ENCODE measurements at regions not wholly inside any gene's neighbourhood (a gene's known extent, or its start where the extent isn't known, plus 50 kb on each side); places are given as distances from the start of the nearest gene placed in this dataset.
"Not testable (repeated sequence)": the region's sequence is repeated elsewhere in the genome, so short reads cannot be mapped to it uniquely, and the experiment has no call there.

- DNase-seq (ENCODE audit: low read depth) = no peak
These were observed 270.5 kb upstream of the ARSJ start for GRCh38 chr4:114249976-114250375.

- DNase-seq (ENCODE audit: low read depth) = no peak
These were observed 271.0 kb upstream of the ARSJ start for GRCh38 chr4:114250439-114250891.

- DNase-seq (ENCODE audit: low read depth) = no peak
These were observed 271.6 kb upstream of the ARSJ start for GRCh38 chr4:114251020-114251419.

GRCh38 chr4:114252499-114252898 lies 273.1 kb upstream of the ARSJ start:
- DNase-seq (ENCODE audit: low read depth) = no peak

GRCh38 chr4:114257501-114257900 lies 278.1 kb upstream of the ARSJ start:
- no peak for DNase-seq (ENCODE audit: low read depth)

GRCh38 chr4:114262421-114262820 lies 283.0 kb upstream of the ARSJ start:
- DNase-seq (ENCODE audit: low read depth) = not testable (repeated sequence)

GRCh38 chr4:114263233-114263632 lies 283.8 kb upstream of the ARSJ start:
- DNase-seq (ENCODE audit: low read depth) = no peak

GRCh38 chr4:114264452-114264851 lies 285.0 kb upstream of the ARSJ start:
- no peak for DNase-seq (ENCODE audit: low read depth)

- DNase-seq (ENCODE audit: low read depth) = no peak
These were observed 285.4 kb upstream of the ARSJ start for GRCh38 chr4:114264877-114265291.

GRCh38 chr4:114265342-114265741 lies 285.9 kb upstream of the ARSJ start:
- no peak for DNase-seq (ENCODE audit: low read depth)

GRCh38 chr4:114267976-114268375 lies 288.5 kb upstream of the ARSJ start:
- DNase-seq (ENCODE audit: low read depth) = no peak

GRCh38 chr4:114271031-114271430 lies 291.6 kb upstream of the ARSJ start:
- no peak for DNase-seq (ENCODE audit: low read depth)

GRCh38 chr4:114272226-114272625 lies 292.8 kb upstream of the ARSJ start:
- DNase-seq (ENCODE audit: low read depth) = no peak

- no peak for DNase-seq (ENCODE audit: low read depth)
These were observed 293.8 kb upstream of the ARSJ start for GRCh38 chr4:114273238-114273637.

- no peak for DNase-seq (ENCODE audit: low read depth)
These were observed 298.2 kb upstream of the ARSJ start for GRCh38 chr4:114277690-114278089.

- no peak for DNase-seq (ENCODE audit: low read depth)
These were observed 299.6 kb upstream of the ARSJ start for GRCh38 chr4:114279066-114279465.

GRCh38 chr4:114279711-114280110 lies 300.3 kb upstream of the ARSJ start:
- no peak for DNase-seq (ENCODE audit: low read depth)

- no peak for DNase-seq (ENCODE audit: low read depth)
These were observed 301.2 kb upstream of the ARSJ start for GRCh38 chr4:114280645-114281044.

- no peak for DNase-seq (ENCODE audit: low read depth)
These were observed 301.9 kb upstream of the ARSJ start for GRCh38 chr4:114281164-114281960.

GRCh38 chr4:114282937-114283336 lies 303.5 kb upstream of the ARSJ start:
- DNase-seq (ENCODE audit: low read depth) = no peak

GRCh38 chr4:114284629-114285028 lies 305.2 kb upstream of the ARSJ start:
- no peak for DNase-seq (ENCODE audit: low read depth)

- no peak for DNase-seq (ENCODE audit: low read depth)
These were observed 306.9 kb upstream of the ARSJ start for GRCh38 chr4:114286262-114286810.

- no peak for DNase-seq (ENCODE audit: low read depth)
These were observed 307.7 kb upstream of the ARSJ start for GRCh38 chr4:114287079-114287696.

Data from activated T-helper 1 cell treated with Interleukin-2 at 50 U/mL for 16 hours (primary cell).